OCI-LY7 (cell line): ENCODE measurements at regions not wholly inside any gene's neighbourhood (a gene's known extent, or its start where the extent isn't known, plus 50 kb on each side); places are given as distances from the start of the nearest gene placed in this dataset.

Experiments used
- EZH2phosphoT487 ChIP-seq: fragments of 200-600 bp; sonication (generic); IDR thresholded peaks from 2 replicates; pipeline ENCODE4 v1.6.1; 2018; ENCODE audit warnings: low read depth, borderline replicate concordance, mild to moderate bottlenecking, mixed run types, antibody characterized with exemption, low read length, moderate library complexity, mixed read lengths
- TF ChIP-seq, protein P1 (sequence below): fragments of 200-600 bp; sonication (generic); conservative IDR thresholded peaks from 2 replicates; pipeline ENCODE4 v1.5.1; 2014; ENCODE audit warnings: mild to moderate bottlenecking, antibody characterized with exemption, low read length, moderate library complexity, mixed read lengths

DNA sequence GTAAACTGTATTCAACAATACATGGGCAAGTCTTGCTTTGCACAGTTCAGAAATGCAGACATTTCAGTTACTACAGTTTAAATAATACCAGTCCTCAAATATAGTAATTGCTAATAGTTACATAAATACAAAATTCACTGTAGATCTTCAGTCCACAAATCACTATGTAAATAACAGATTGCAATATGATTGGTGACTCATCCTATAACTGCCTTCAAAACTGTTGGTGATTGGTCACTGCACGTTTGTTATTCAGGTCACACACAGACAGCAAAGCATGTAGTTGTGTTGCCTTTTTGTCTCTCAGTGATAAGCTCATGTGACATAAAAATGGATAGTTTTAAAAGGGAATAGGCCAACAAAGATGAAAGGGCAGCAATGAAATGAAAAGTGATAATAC is 186.5 kb upstream of the CTTNBP2NL start:
- TF ChIP-seq, protein P1, sequence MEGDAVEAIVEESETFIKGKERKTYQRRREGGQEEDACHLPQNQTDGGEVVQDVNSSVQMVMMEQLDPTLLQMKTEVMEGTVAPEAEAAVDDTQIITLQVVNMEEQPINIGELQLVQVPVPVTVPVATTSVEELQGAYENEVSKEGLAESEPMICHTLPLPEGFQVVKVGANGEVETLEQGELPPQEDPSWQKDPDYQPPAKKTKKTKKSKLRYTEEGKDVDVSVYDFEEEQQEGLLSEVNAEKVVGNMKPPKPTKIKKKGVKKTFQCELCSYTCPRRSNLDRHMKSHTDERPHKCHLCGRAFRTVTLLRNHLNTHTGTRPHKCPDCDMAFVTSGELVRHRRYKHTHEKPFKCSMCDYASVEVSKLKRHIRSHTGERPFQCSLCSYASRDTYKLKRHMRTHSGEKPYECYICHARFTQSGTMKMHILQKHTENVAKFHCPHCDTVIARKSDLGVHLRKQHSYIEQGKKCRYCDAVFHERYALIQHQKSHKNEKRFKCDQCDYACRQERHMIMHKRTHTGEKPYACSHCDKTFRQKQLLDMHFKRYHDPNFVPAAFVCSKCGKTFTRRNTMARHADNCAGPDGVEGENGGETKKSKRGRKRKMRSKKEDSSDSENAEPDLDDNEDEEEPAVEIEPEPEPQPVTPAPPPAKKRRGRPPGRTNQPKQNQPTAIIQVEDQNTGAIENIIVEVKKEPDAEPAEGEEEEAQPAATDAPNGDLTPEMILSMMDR: no peak
- TF ChIP-seq EZH2phosphoT487: no peak
